ENCODE measurements at regions not wholly inside any gene's neighbourhood (a gene's known extent, or its start where the extent isn't known, plus 50 kb on each side); places are given as distances from the start of the nearest gene placed in this dataset.
"Not testable (repeated sequence)": the region's sequence is repeated elsewhere in the genome, so short reads cannot be mapped to it uniquely, and the experiment has no call there.

DNA sequence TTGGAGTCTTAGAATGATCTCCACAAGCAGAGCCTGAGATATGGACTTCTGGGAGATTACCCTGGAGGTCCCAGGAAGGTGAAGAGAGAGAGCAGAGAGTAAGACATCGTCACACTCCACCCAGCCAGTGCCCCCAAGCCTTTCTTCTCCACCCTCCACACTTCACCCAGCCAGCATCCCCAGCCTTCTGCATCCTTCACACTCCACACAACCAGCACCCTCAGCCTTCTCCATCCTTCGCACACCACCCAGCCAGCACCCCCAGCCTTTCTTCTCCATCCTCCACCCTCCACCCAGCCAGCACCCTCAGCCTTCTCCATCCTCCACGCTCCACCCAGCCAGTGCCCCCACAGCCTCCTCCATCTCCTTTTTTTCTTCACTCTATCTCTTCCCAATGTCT, 603.9 kb upstream of the B3GAT1 start:
- no peak overlapping the region for H3K27ac ChIP-seq (ENCODE audit: low read length in 2 of 2)
- H3K36me3 ChIP-seq (replicated peaks in 1 of 2; ENCODE audit: control extremely low read depth in 1 of 2, control insufficient read depth in 1 of 2, extremely low read depth in 1 of 2, insufficient read depth in 2 of 2, low read length in 1 of 2): no peaks in the 10 kb centered on the region
- ChIA-PET CTCF (no interaction called here), POLR2A (no interaction called here)
- DNase-seq (no peak), ATAC-seq (ENCODE audit: low read depth) (no peak)
- H3K4me3 Mint-ChIP-seq: no peak overlapping the region
- no peak overlapping the region for H3K9ac ChIP-seq (ENCODE audit: low read length)
- peaks cover 5% of the 10 kb centered on the region for H3K9me3 Mint-ChIP-seq (ENCODE audit: insufficient read depth)
- H3K4me1 ChIP-seq (ENCODE audit: control insufficient read depth in 2 of 2, insufficient read depth in 2 of 2, low read length in 2 of 2): no peaks in the 10 kb centered on the region
- TF ChIP-seq EZH2 (IDR thresholded peaks at IDR 0.05; ENCODE audit: borderline replicate concordance, insufficient read depth, low read depth, low read length, poor library complexity, severe bottlenecking) (no peak), CTCF (IDR thresholded peaks at IDR 0.05) (no peak)
- H4K20me1 ChIP-seq (ENCODE audit: control insufficient read depth, insufficient read depth, low read length, poor library complexity, severe bottlenecking): no peaks in the 10 kb centered on the region
- no peak overlapping the region for H2AFZ ChIP-seq (ENCODE audit: insufficient read depth, low read depth, low read length, poor library complexity, severe bottlenecking)
- intact Hi-C loops (cut with micrococcal nuclease): no loop called here
- WGBS (ENCODE audit: insufficient coverage): 75% methylated on average over 3 of the region's 3 CpGs
- H3K4me1 Mint-ChIP-seq: no peaks in the 10 kb centered on the region
- no peaks in the 10 kb centered on the region for H3K79me2 ChIP-seq (ENCODE audit: control insufficient read depth, insufficient read depth, low read length)
- H3K4me3 ChIP-seq (ENCODE audit: control extremely low read depth in 1 of 5, extremely low read depth in 1 of 5, insufficient read depth in 1 of 5, low read depth in 2 of 5, low read length in 4 of 5): no peak overlapping the region
- peaks cover 0 to 3% (median 0%) of the 10 kb centered on the region in 4 experiments for H3K27me3 ChIP-seq (replicated peaks in 1 of 4; ENCODE audit: control extremely low read depth in 1 of 4, control insufficient read depth in 3 of 4, insufficient read depth in 4 of 4, low read length in 3 of 4)
- no peak overlapping the region for H3K4me2 ChIP-seq (replicated peaks; ENCODE audit: low read depth, low read length, poor library complexity, severe bottlenecking)
- no peak overlapping the region for H3K27ac Mint-ChIP-seq
- peaks cover 10% of the 10 kb centered on the region for H3K27me3 Mint-ChIP-seq
- peaks cover 0 to 2% (median 0%) of the 10 kb centered on the region in 3 donors for H3K9me3 ChIP-seq (ENCODE audit: control extremely low read depth in 1 of 3, control insufficient read depth in 2 of 3, insufficient read depth in 1 of 3, low read length in 2 of 3)

DNA sequence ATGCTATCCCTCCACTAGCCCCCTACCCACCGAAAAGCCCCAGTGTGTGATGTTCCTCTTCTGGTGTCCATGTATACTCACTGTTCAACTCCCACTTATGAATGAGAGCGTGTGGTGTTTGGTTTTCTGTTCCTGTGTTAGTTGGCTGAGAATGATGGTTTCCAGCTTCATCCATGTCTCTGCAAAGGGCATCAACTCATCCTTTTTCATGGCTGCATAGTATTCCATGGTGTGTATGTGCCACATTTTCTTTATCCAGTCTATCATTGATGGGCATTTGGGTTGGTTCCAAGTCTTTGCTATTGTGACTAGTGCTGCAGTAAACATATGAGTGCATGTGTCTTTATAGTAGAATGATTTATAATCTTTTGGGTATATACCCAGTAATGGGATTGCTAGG, 599.3 kb upstream of the B3GAT1 start:
- H3K27ac Mint-ChIP-seq; POLR2A ChIA-PET; H3K27ac ChIP-seq (ENCODE audit: low read length in 2 of 2); H4K20me1 ChIP-seq (ENCODE audit: control insufficient read depth, insufficient read depth, low read length, poor library complexity, severe bottlenecking); intact Hi-C loops (cut with micrococcal nuclease); H3K36me3 ChIP-seq (replicated peaks in 1 of 2; ENCODE audit: control extremely low read depth in 1 of 2, control insufficient read depth in 1 of 2, extremely low read depth in 1 of 2, insufficient read depth in 2 of 2, low read length in 1 of 2); H3K4me1 ChIP-seq (ENCODE audit: control insufficient read depth in 2 of 2, insufficient read depth in 2 of 2, low read length in 2 of 2); H2AFZ ChIP-seq (ENCODE audit: insufficient read depth, low read depth, low read length, poor library complexity, severe bottlenecking); H3K9me3 ChIP-seq (ENCODE audit: control extremely low read depth in 1 of 3, control insufficient read depth in 2 of 3, insufficient read depth in 1 of 3, low read length in 2 of 3); H3K9me3 Mint-ChIP-seq (ENCODE audit: insufficient read depth); ATAC-seq (ENCODE audit: low read depth); DNase-seq; H3K27me3 Mint-ChIP-seq; H3K4me2 ChIP-seq (replicated peaks; ENCODE audit: low read depth, low read length, poor library complexity, severe bottlenecking); H3K4me3 Mint-ChIP-seq; H3K79me2 ChIP-seq (ENCODE audit: control insufficient read depth, insufficient read depth, low read length); CTCF ChIA-PET; H3K27me3 ChIP-seq (replicated peaks in 1 of 4; ENCODE audit: control extremely low read depth in 1 of 4, control insufficient read depth in 3 of 4, insufficient read depth in 4 of 4, low read length in 3 of 4); H3K4me3 ChIP-seq (ENCODE audit: control extremely low read depth in 1 of 5, extremely low read depth in 1 of 5, insufficient read depth in 1 of 5, low read depth in 2 of 5, low read length in 4 of 5); H3K9ac ChIP-seq (ENCODE audit: low read length); H3K4me1 Mint-ChIP-seq: not testable (repeated sequence)
- WGBS (ENCODE audit: insufficient coverage): no CpG with 5 or more reads among the region's 2 CpGs
